ENCODE measurements at regions not wholly inside any gene's neighbourhood (a gene's known extent, or its start where the extent isn't known, plus 50 kb on each side); places are given as distances from the start of the nearest gene placed in this dataset.
"Not testable (repeated sequence)": the region's sequence is repeated elsewhere in the genome, so short reads cannot be mapped to it uniquely, and the experiment has no call there.

GRCh38 chr3:125670352-125670751, 75.1 kb upstream of the OSBPL11 start:
- Histone ChIP-seq H3K36me3 (ENCODE audit: control insufficient read depth in 2 of 3, insufficient read depth in 3 of 3, low read length in 3 of 3) (no peaks in the 10 kb centered on the region), H3K27me3 (ENCODE audit: control insufficient read depth in 2 of 2, insufficient read depth in 2 of 2, low read length in 2 of 2) (no peaks in the 10 kb centered on the region), H3K4me1 (ENCODE audit: control insufficient read depth in 2 of 2, insufficient read depth in 2 of 2, low read length in 2 of 2) (peaks cover 0 to 7% of the 10 kb centered on the region in 2 donors), H3K4me3 (ENCODE audit: low read length) (no peak overlapping the region), H3K27ac (ENCODE audit: low read depth, low read length) (no peak overlapping the region), H3K9me3 (ENCODE audit: control insufficient read depth in 2 of 3, low read length in 3 of 3) (no peaks in the 10 kb centered on the region)
- Mint-ChIP-seq H3K27me3 (peaks cover 0 to 4% (median 0%) of the 10 kb centered on the region in 5 donors), H3K4me1 (peaks cover 0 to 4% (median 0%) of the 10 kb centered on the region in 7 donors), H3K9me3 (no peaks in the 10 kb centered on the region), H3K27ac (no peak overlapping the region), H3K36me3 (no peaks in the 10 kb centered on the region), H3K4me3 (no peak overlapping the region)
- ChIA-PET CTCF (no interaction called here), POLR2A (no interaction called here)
- intact Hi-C loops (cut with micrococcal nuclease), result no loop called here
- DNase-seq, result no peak
- no peak for ATAC-seq

- Mint-ChIP-seq H3K9me3 (no peaks in the 10 kb centered on the region), H3K36me3 (no peaks in the 10 kb centered on the region), H3K4me3 (no peak overlapping the region), H3K4me1 (peaks cover 0 to 4% (median 0%) of the 10 kb centered on the region in 7 donors), H3K27ac (peak overlapping the region in 1 of 9 donors; percentile 52), H3K27me3 (peaks cover 0 to 4% (median 0%) of the 10 kb centered on the region in 5 donors)
- H3K27ac ChIP-seq (ENCODE audit: low read depth, low read length), result no peak overlapping the region
- H3K27me3 ChIP-seq (ENCODE audit: control insufficient read depth in 2 of 2, insufficient read depth in 2 of 2, low read length in 2 of 2), result no peaks in the 10 kb centered on the region
- peaks cover 0 to 7% of the 10 kb centered on the region in 2 donors for H3K4me1 ChIP-seq (ENCODE audit: control insufficient read depth in 2 of 2, insufficient read depth in 2 of 2, low read length in 2 of 2)
- peak; percentile 77 for ATAC-seq
- ChIA-PET POLR2A (no interaction called here), CTCF (no interaction called here)
- H3K4me3 ChIP-seq (ENCODE audit: low read length), result no peak overlapping the region
- H3K9me3 ChIP-seq (ENCODE audit: control insufficient read depth in 2 of 3, low read length in 3 of 3), result no peaks in the 10 kb centered on the region
- intact Hi-C loops (cut with micrococcal nuclease), result no loop called here
- H3K36me3 ChIP-seq (ENCODE audit: control insufficient read depth in 2 of 3, insufficient read depth in 3 of 3, low read length in 3 of 3), result no peaks in the 10 kb centered on the region
- no peak for DNase-seq
Observed at GRCh38 chr3:125670945-125671344, 75.6 kb upstream of the OSBPL11 start.

GRCh38 chr3:125671461-125672243, 76.4 kb upstream of the OSBPL11 start:
- H3K27ac Mint-ChIP-seq, result no peak overlapping the region
- no peak overlapping the region for H3K27ac ChIP-seq (ENCODE audit: low read depth, low read length)
- H3K4me3 Mint-ChIP-seq, result no peak overlapping the region
- H3K9me3 Mint-ChIP-seq, result no peaks in the 10 kb centered on the region
- ChIA-PET CTCF (no interaction called here), POLR2A (no interaction called here)
- ATAC-seq, result no peak
- no peaks in the 10 kb centered on the region for H3K9me3 ChIP-seq (ENCODE audit: control insufficient read depth in 2 of 3, low read length in 3 of 3)
- no peak overlapping the region for H3K4me3 ChIP-seq (ENCODE audit: low read length)
- no peaks in the 10 kb centered on the region for H3K27me3 ChIP-seq (ENCODE audit: control insufficient read depth in 2 of 2, insufficient read depth in 2 of 2, low read length in 2 of 2)
- peaks cover 0 to 4% (median 0%) of the 10 kb centered on the region in 7 donors for H3K4me1 Mint-ChIP-seq
- peaks cover 0 to 7% of the 10 kb centered on the region in 2 donors for H3K4me1 ChIP-seq (ENCODE audit: control insufficient read depth in 2 of 2, insufficient read depth in 2 of 2, low read length in 2 of 2)
- H3K27me3 Mint-ChIP-seq, result peaks cover 0 to 4% (median 0%) of the 10 kb centered on the region in 5 donors
- H3K36me3 Mint-ChIP-seq, result no peaks in the 10 kb centered on the region
- intact Hi-C loops (cut with micrococcal nuclease), result no loop called here
- H3K36me3 ChIP-seq (ENCODE audit: control insufficient read depth in 2 of 3, insufficient read depth in 3 of 3, low read length in 3 of 3), result no peaks in the 10 kb centered on the region
- DNase-seq, result no peak

GRCh38 chr3:125675791-125676190, 80.5 kb upstream of the OSBPL11 start:
- Mint-ChIP-seq H3K4me3 (no peak overlapping the region), H3K4me1 (peaks cover 0 to 3% (median 0%) of the 10 kb centered on the region in 7 donors), H3K27me3 (peaks cover 0 to 6% (median 2%) of the 10 kb centered on the region in 5 donors), H3K9me3 (no peaks in the 10 kb centered on the region), H3K27ac (no peak overlapping the region), H3K36me3 (no peaks in the 10 kb centered on the region)
- no peaks in the 10 kb centered on the region for H3K27me3 ChIP-seq (ENCODE audit: control insufficient read depth in 2 of 2, insufficient read depth in 2 of 2, low read length in 2 of 2)
- no peaks in the 10 kb centered on the region for H3K9me3 ChIP-seq (ENCODE audit: control insufficient read depth in 2 of 3, low read length in 3 of 3)
- peaks cover 0 to 5% of the 10 kb centered on the region in 2 donors for H3K4me1 ChIP-seq (ENCODE audit: control insufficient read depth in 2 of 2, insufficient read depth in 2 of 2, low read length in 2 of 2)
- intact Hi-C loops (cut with micrococcal nuclease), result no loop called here
- H3K36me3 ChIP-seq (ENCODE audit: control insufficient read depth in 2 of 3, insufficient read depth in 3 of 3, low read length in 3 of 3), result no peaks in the 10 kb centered on the region
- no peak overlapping the region for H3K27ac ChIP-seq (ENCODE audit: low read depth, low read length)
- CTCF ChIA-PET, result no interaction called here
- POLR2A ChIA-PET, result no interaction called here
- no peak for ATAC-seq
- no peak overlapping the region for H3K4me3 ChIP-seq (ENCODE audit: low read length)
- no peak for DNase-seq

- ChIA-PET CTCF (no interaction called here), POLR2A (no interaction called here)
- H3K36me3 Mint-ChIP-seq, result no peaks in the 10 kb centered on the region
- Histone ChIP-seq H3K27me3 (ENCODE audit: control insufficient read depth in 2 of 2, insufficient read depth in 2 of 2, low read length in 2 of 2) (no peaks in the 10 kb centered on the region), H3K9me3 (ENCODE audit: control insufficient read depth in 2 of 3, low read length in 3 of 3) (no peaks in the 10 kb centered on the region), H3K4me3 (ENCODE audit: low read length) (no peak overlapping the region), H3K4me1 (ENCODE audit: control insufficient read depth in 2 of 2, insufficient read depth in 2 of 2, low read length in 2 of 2) (no peaks in the 10 kb centered on the region), H3K27ac (ENCODE audit: low read depth, low read length) (no peak overlapping the region), H3K36me3 (ENCODE audit: control insufficient read depth in 2 of 3, insufficient read depth in 3 of 3, low read length in 3 of 3) (no peaks in the 10 kb centered on the region)
- intact Hi-C loops (cut with micrococcal nuclease), result no loop called here
- DNase-seq (no peak), ATAC-seq (no peak)
- peaks cover 0 to 19% (median 0%) of the 10 kb centered on the region in 5 donors for H3K27me3 Mint-ChIP-seq
- no peak overlapping the region for H3K4me3 Mint-ChIP-seq
- H3K9me3 Mint-ChIP-seq, result no peaks in the 10 kb centered on the region
- no peaks in the 10 kb centered on the region for H3K4me1 Mint-ChIP-seq
- no peak overlapping the region for H3K27ac Mint-ChIP-seq
Observed at GRCh38 chr3:125679258-125679657, 84.0 kb upstream of the OSBPL11 start.

- intact Hi-C loops (cut with micrococcal nuclease), result no loop called here
Observed at GRCh38 chr3:125681146-125681545, 85.8 kb upstream of the OSBPL11 start.

GRCh38 chr3:125681906-125682305, 86.6 kb upstream of the OSBPL11 start:
- H3K4me1 ChIP-seq (ENCODE audit: control insufficient read depth in 2 of 2, insufficient read depth in 2 of 2, low read length in 2 of 2); H3K4me3 Mint-ChIP-seq; H3K27me3 ChIP-seq (ENCODE audit: control insufficient read depth in 2 of 2, insufficient read depth in 2 of 2, low read length in 2 of 2); H3K9me3 Mint-ChIP-seq; CTCF ChIA-PET; H3K4me3 ChIP-seq (ENCODE audit: low read length); POLR2A ChIA-PET; H3K4me1 Mint-ChIP-seq; H3K36me3 Mint-ChIP-seq; H3K9me3 ChIP-seq (ENCODE audit: control insufficient read depth in 2 of 3, low read length in 3 of 3); H3K27ac Mint-ChIP-seq; H3K36me3 ChIP-seq (ENCODE audit: control insufficient read depth in 2 of 3, insufficient read depth in 3 of 3, low read length in 3 of 3); DNase-seq; H3K27ac ChIP-seq (ENCODE audit: low read depth, low read length); intact Hi-C loops (cut with micrococcal nuclease): not testable (repeated sequence)
- peak; percentile 18 for ATAC-seq
- H3K27me3 Mint-ChIP-seq, result peaks cover 0 to 29% (median 6%) of the 10 kb centered on the region in 5 donors

More at GRCh38 chr3:125681146-125681545, 85.8 kb upstream of the OSBPL11 start:
- CTCF ChIA-PET, result no interaction called here
- no peaks in the 10 kb centered on the region for H3K4me1 Mint-ChIP-seq
- Histone ChIP-seq H3K4me3 (ENCODE audit: low read length) (no peak overlapping the region), H3K27ac (ENCODE audit: low read depth, low read length) (no peak overlapping the region), H3K4me1 (ENCODE audit: control insufficient read depth in 2 of 2, insufficient read depth in 2 of 2, low read length in 2 of 2) (no peaks in the 10 kb centered on the region), H3K36me3 (ENCODE audit: control insufficient read depth in 2 of 3, insufficient read depth in 3 of 3, low read length in 3 of 3) (no peaks in the 10 kb centered on the region), H3K27me3 (ENCODE audit: control insufficient read depth in 2 of 2, insufficient read depth in 2 of 2, low read length in 2 of 2) (no peaks in the 10 kb centered on the region), H3K9me3 (ENCODE audit: control insufficient read depth in 2 of 3, low read length in 3 of 3) (no peaks in the 10 kb centered on the region)
- ATAC-seq, result no peak
- H3K27ac Mint-ChIP-seq, result no peak overlapping the region
- peaks cover 0 to 2% (median 0%) of the 10 kb centered on the region in 11 donors for H3K9me3 Mint-ChIP-seq
- H3K4me3 Mint-ChIP-seq, result no peak overlapping the region
- POLR2A ChIA-PET, result no interaction called here
- peaks cover 0 to 30% (median 6%) of the 10 kb centered on the region in 5 donors for H3K27me3 Mint-ChIP-seq
- no peak for DNase-seq
- H3K36me3 Mint-ChIP-seq, result peaks cover 0 to 5% (median 0%) of the 10 kb centered on the region in 5 donors

Data from naive thymus-derived CD4-positive, alpha-beta T cell (primary cell).